WTC11 (cell line): ENCODE measurements at regions not wholly inside any gene's neighbourhood (a gene's known extent, or its start where the extent isn't known, plus 50 kb on each side); places are given as distances from the start of the nearest gene placed in this dataset.

ENCODE experiments used
- ATAC-seq: fragments of 200-7000 bp; cut with Tn5 transposase; 2 replicates; pipeline ENCODE4 v1.10.0; 2021; ENCODE audit warnings: mild to moderate bottlenecking, moderate library complexity
- CTCF ChIA-PET: fragments of 300-600 bp; sonication (Branson Sonifier 250); formaldehyde crosslinking; loops from one replicate; lab custom pipeline; 2021; ENCODE audit warnings: antibody characterized with exemption; lab: Charles Lee
- POLR2A ChIA-PET: fragments of 350-600 bp; sonication (Branson Sonifier 250); formaldehyde crosslinking; loops from one replicate; lab custom pipeline; 2021; ENCODE audit warnings: antibody characterized with exemption; lab: Charles Lee
- DNase-seq: peaks from one replicate; pipeline ENCODE4 v3.0.0; 2021; ENCODE audit warnings: low spot score
- H3K27ac Mint-ChIP-seq: 2 replicates; pipeline ENCODE4 v1.8.0; 2021; ENCODE audit warnings: mixed read lengths
- H3K27me3 Mint-ChIP-seq: 2 replicates; pipeline ENCODE4 v1.8.0; 2021; ENCODE audit warnings: low read depth, mild to moderate bottlenecking, moderate library complexity, mixed read lengths
- H3K36me3 Mint-ChIP-seq: 2 replicates; pipeline ENCODE4 v1.8.0; 2021; ENCODE audit warnings: mixed read lengths
- H3K4me1 Mint-ChIP-seq: 2 replicates; pipeline ENCODE4 v1.8.0; 2022; ENCODE audit warnings: mixed read lengths
- H3K4me3 Mint-ChIP-seq: 2 replicates; pipeline ENCODE4 v1.8.0; 2021; ENCODE audit warnings: mild to moderate bottlenecking, moderate library complexity, mixed read lengths
- H3K9me3 Mint-ChIP-seq: 2 replicates; pipeline ENCODE4 v1.8.0; 2021; ENCODE audit warnings: mixed read lengths
- AFF4 ChIP-seq: sonication (generic); formaldehyde crosslinking; IDR thresholded peaks from 2 replicates; pipeline ENCODE4 v1.8.1; 2023; ENCODE audit warnings: mild to moderate bottlenecking, missing genetic modification reagents, borderline replicate concordance
- ATF1 ChIP-seq: sonication (generic); formaldehyde crosslinking; IDR thresholded peaks from 2 replicates; pipeline ENCODE4 v1.8.1; 2023; ENCODE audit warnings: mild to moderate bottlenecking, moderate library complexity, missing genetic modification reagents
- CTCF ChIP-seq: fragments of 200-600 bp; IDR thresholded peaks from 2 replicates; pipeline ENCODE4 v1.8.0; 2022; ENCODE audit warnings: antibody characterized with exemption
- GABPB1 ChIP-seq: sonication (generic); formaldehyde crosslinking; IDR thresholded peaks from 2 replicates; pipeline ENCODE4 v1.8.1; 2023; ENCODE audit warnings: mild to moderate bottlenecking, missing genetic modification reagents
- JAZF1 ChIP-seq: fragments of 250-450 bp; sonication (Bioruptor Pico); IDR thresholded peaks from 2 replicates; pipeline ENCODE4 v1.9.0; 2021; ENCODE audit warnings: moderate library complexity, mild to moderate bottlenecking, inconsistent platforms
- MAX ChIP-seq: sonication (generic); formaldehyde crosslinking; IDR thresholded peaks from 2 replicates; pipeline ENCODE4 v1.8.0; 2022; ENCODE audit warnings: mild to moderate bottlenecking, missing genetic modification reagents
- NFYB ChIP-seq: sonication (generic); formaldehyde crosslinking; conservative IDR thresholded peaks from 2 replicates; pipeline ENCODE4 v1.8.0; 2022; ENCODE audit warnings: low read depth, missing genetic modification reagents
- NR3C1 ChIP-seq: sonication (generic); formaldehyde crosslinking; conservative IDR thresholded peaks from 2 replicates; pipeline ENCODE4 v1.8.1; 2023; ENCODE audit warnings: low read depth, mild to moderate bottlenecking, missing genetic modification reagents
- PRDM15 ChIP-seq: sonication (generic); formaldehyde crosslinking; IDR thresholded peaks from 2 replicates; pipeline ENCODE4 v1.8.0; 2022; ENCODE audit warnings: missing genetic modification reagents
- SMAD4 ChIP-seq: sonication (generic); formaldehyde crosslinking; IDR thresholded peaks from 2 replicates; pipeline ENCODE4 v1.8.0; 2022; ENCODE audit warnings: mild to moderate bottlenecking, missing genetic modification reagents
- SOX15 ChIP-seq: fragments of 250-450 bp; sonication (Bioruptor Pico); IDR thresholded peaks from 2 replicates; pipeline ENCODE4 v1.9.0; 2021; ENCODE audit warnings: mild to moderate bottlenecking
- STAT6 ChIP-seq: sonication (generic); formaldehyde crosslinking; conservative IDR thresholded peaks from 2 replicates; pipeline ENCODE4 v1.8.1; 2023; ENCODE audit warnings: mild to moderate bottlenecking, low read depth, missing genetic modification reagents, moderate library complexity
- TP53 ChIP-seq: sonication (generic); formaldehyde crosslinking; IDR thresholded peaks from 2 replicates; pipeline ENCODE4 v1.8.1; 2023; ENCODE audit warnings: mild to moderate bottlenecking, missing genetic modification reagents
- ZBTB21 ChIP-seq: sonication (generic); formaldehyde crosslinking; IDR thresholded peaks from 2 replicates; pipeline ENCODE4 v1.8.1; 2023; ENCODE audit warnings: mild to moderate bottlenecking, missing genetic modification reagents, borderline replicate concordance
- ZNF138 ChIP-seq: sonication (generic); formaldehyde crosslinking; conservative IDR thresholded peaks from 2 replicates; pipeline ENCODE4 v1.8.1; 2022; ENCODE audit warnings: mild to moderate bottlenecking, moderate library complexity, missing genetic modification reagents
- ZNF281 ChIP-seq: sonication (generic); formaldehyde crosslinking; IDR thresholded peaks from 2 replicates; pipeline ENCODE4 v1.8.0; 2023; ENCODE audit warnings: mild to moderate bottlenecking, missing genetic modification reagents
- ZNF416 ChIP-seq: fragments of 250-450 bp; sonication (Bioruptor Pico); IDR thresholded peaks from 2 replicates; pipeline ENCODE4 v1.9.0; 2021; ENCODE audit warnings: mild to moderate bottlenecking, inconsistent platforms
- ZNF671 ChIP-seq: fragments of 250-450 bp; sonication (Bioruptor Pico); IDR thresholded peaks from 2 replicates; pipeline ENCODE4 v1.8.0; 2021; ENCODE audit warnings: mild to moderate bottlenecking

GRCh38 chr1:177466286-177466685 is 295.5 kb downstream of the BRINP2 start:
- ChIA-PET CTCF (no interaction called here), POLR2A (no interaction called here)
- no peaks in the 10 kb centered on the region; the same call in 1 of the 2 replicates for H3K27me3 Mint-ChIP-seq
- H3K9me3 Mint-ChIP-seq = peaks cover 17% of the 10 kb centered on the region
- DNase-seq = no peak
- ATAC-seq = no peak
- no peak overlapping the region for H3K27ac Mint-ChIP-seq
- peaks cover 22% of the 10 kb centered on the region for H3K4me1 Mint-ChIP-seq
- no peaks in the 10 kb centered on the region for H3K36me3 Mint-ChIP-seq
- no peak overlapping the region for H3K4me3 Mint-ChIP-seq
- TF ChIP-seq STAT6 (CRISPR knock-in tag) = no peak
- no peak for TF ChIP-seq NFYB
- no peak for TF ChIP-seq NR3C1 (CRISPR knock-in tag)
- TF ChIP-seq, all 79 proteins: peak for 0

GRCh38 chr1:177464686-177465085 is 293.9 kb downstream of the BRINP2 start:
- ATAC-seq = no peak
- H3K36me3 Mint-ChIP-seq = no peaks in the 10 kb centered on the region
- no peaks in the 10 kb centered on the region; the same call in 1 of the 2 replicates for H3K27me3 Mint-ChIP-seq
- DNase-seq = no peak
- TF ChIP-seq PRDM15 (CRISPR knock-in tag) = no peak
- TF ChIP-seq ZNF416 (CRISPR knock-in tag) = no peak
- no peak for TF ChIP-seq NR3C1 (CRISPR knock-in tag)
- TF ChIP-seq SMAD4 (CRISPR knock-in tag) = no peak
- TF ChIP-seq ZNF138 = no peak
- TF ChIP-seq GABPB1 (CRISPR knock-in tag) = no peak
- no peak for TF ChIP-seq ZBTB21 (CRISPR knock-in tag)
- no peak for TF ChIP-seq ATF1
- no peak for TF ChIP-seq JAZF1 (CRISPR knock-in tag)
- TF ChIP-seq ZNF281 (CRISPR knock-in tag) = no peak
- TF ChIP-seq TP53 (CRISPR knock-in tag) = no peak
- TF ChIP-seq, all 79 proteins: peak for 0
- POLR2A ChIA-PET = no interaction called here
- CTCF ChIA-PET = no interaction called here
- Mint-ChIP-seq H3K4me3 (no peak overlapping the region), H3K9me3 (peaks cover 17% of the 10 kb centered on the region), H3K27ac (no peak overlapping the region), H3K4me1 (peaks cover 24% of the 10 kb centered on the region)

GRCh38 chr1:177451191-177451590 is 280.4 kb downstream of the BRINP2 start:
- Mint-ChIP-seq H3K4me3 (no peak overlapping the region), H3K4me1 (0 out of 2 replicates have a peak, but pooled peaks cover under 1% of the 10 kb centered on the region), H3K36me3 (no peaks in the 10 kb centered on the region), H3K9me3 (no peaks in the 10 kb centered on the region), H3K27me3 (no peaks in the 10 kb centered on the region; the same call in 1 of the 2 replicates), H3K27ac (no peak overlapping the region)
- DNase-seq (no peak), ATAC-seq (no peak)
- CTCF ChIA-PET = interaction anchor here (0.7 kb wide), 1 partner anchor 15 kb away, joined by 3 read pairs; no protein-coding TSS in a partner anchor
- POLR2A ChIA-PET = no interaction called here
- TF ChIP-seq SOX15 (CRISPR knock-in tag) = no peak
- no peak for TF ChIP-seq ZNF671 (CRISPR knock-in tag)
- TF ChIP-seq AFF4 (CRISPR knock-in tag) = no peak
- TF ChIP-seq CTCF = no peak
- no peak for TF ChIP-seq MAX
